ENCODE measurements at regions not wholly inside any gene's neighbourhood (a gene's known extent, or its start where the extent isn't known, plus 50 kb on each side); places are given as distances from the start of the nearest gene placed in this dataset.

- H2AFZ ChIP-seq (ENCODE audit: low read depth, low read length) = no peak overlapping the region
Observed at GRCh38 chr3:144307951-144308350, 336.3 kb downstream of the DIPK2A start.

GRCh38 chr3:144308396-144308795 is 336.8 kb downstream of the DIPK2A start:
- Mint-ChIP-seq H3K27ac (ENCODE audit: unreplicated experiment) (no peak overlapping the region), H3K27me3 (ENCODE audit: low read depth, unreplicated experiment) (no peaks in the 10 kb centered on the region), H3K36me3 (ENCODE audit: low read depth, unreplicated experiment) (no peaks in the 10 kb centered on the region), H3K9me3 (ENCODE audit: unreplicated experiment) (no peaks in the 10 kb centered on the region), H3K4me3 (ENCODE audit: unreplicated experiment) (no peak overlapping the region), H3K4me1 (ENCODE audit: low read depth, unreplicated experiment) (no peaks in the 10 kb centered on the region)
- no peaks in the 10 kb centered on the region for H3K9me3 ChIP-seq (ENCODE audit: insufficient read depth, low read depth, low read length)
- no peak overlapping the region for H3K4me2 ChIP-seq (ENCODE audit: low read length)
- H3K27me3 ChIP-seq (ENCODE audit: insufficient read depth, low read length) = no peaks in the 10 kb centered on the region
- no peaks in the 10 kb centered on the region for H3K79me2 ChIP-seq (ENCODE audit: insufficient read depth, low read length)
- no peak for TF ChIP-seq CTCF (IDR thresholded peaks at IDR 0.05; ENCODE audit: insufficient read depth, low read depth, low read length)
- TF ChIP-seq EZH2 (IDR thresholded peaks at IDR 0.05; ENCODE audit: insufficient read depth, low read length) = no peak
- DNase-seq (ENCODE audit: low read depth) (no peak), FAIRE-seq (no peak)
- H3K9ac ChIP-seq (ENCODE audit: low read length) = no peak overlapping the region
- H3K4me3 ChIP-seq (ENCODE audit: insufficient read depth, low read depth, low read length) = no peak overlapping the region
- H4K20me1 ChIP-seq (ENCODE audit: insufficient read depth, low read length) = no peaks in the 10 kb centered on the region
- H3K36me3 ChIP-seq (ENCODE audit: insufficient read depth, low read length) = no peaks in the 10 kb centered on the region
- no peaks in the 10 kb centered on the region for H3K4me1 ChIP-seq (ENCODE audit: insufficient read depth, low read length)
- H2AFZ ChIP-seq (ENCODE audit: low read depth, low read length) = no peak overlapping the region
- no peak overlapping the region for H3K27ac ChIP-seq (ENCODE audit: low read depth, low read length)

More at GRCh38 chr3:144307951-144308350, 336.3 kb downstream of the DIPK2A start:
- DNase-seq (ENCODE audit: low read depth) = no peak
- no peak overlapping the region for H3K9ac ChIP-seq (ENCODE audit: low read length)
- no peaks in the 10 kb centered on the region for H3K4me1 ChIP-seq (ENCODE audit: insufficient read depth, low read length)
- no peaks in the 10 kb centered on the region for H4K20me1 ChIP-seq (ENCODE audit: insufficient read depth, low read length)
- no peak overlapping the region for H3K4me2 ChIP-seq (ENCODE audit: low read length)
- H3K27ac ChIP-seq (ENCODE audit: low read depth, low read length) = no peak overlapping the region
- no peaks in the 10 kb centered on the region for H3K36me3 ChIP-seq (ENCODE audit: insufficient read depth, low read length)
- no peaks in the 10 kb centered on the region for H3K27me3 Mint-ChIP-seq (ENCODE audit: low read depth, unreplicated experiment)
- no peaks in the 10 kb centered on the region for H3K4me1 Mint-ChIP-seq (ENCODE audit: low read depth, unreplicated experiment)
- no peaks in the 10 kb centered on the region for H3K79me2 ChIP-seq (ENCODE audit: insufficient read depth, low read length)
- TF ChIP-seq EZH2 (IDR thresholded peaks at IDR 0.05; ENCODE audit: insufficient read depth, low read length) (no peak), CTCF (IDR thresholded peaks at IDR 0.05; ENCODE audit: insufficient read depth, low read depth, low read length) (no peak)
- H3K4me3 ChIP-seq (ENCODE audit: insufficient read depth, low read depth, low read length) = no peak overlapping the region
- H3K9me3 ChIP-seq (ENCODE audit: insufficient read depth, low read depth, low read length) = no peaks in the 10 kb centered on the region
- H3K27me3 ChIP-seq (ENCODE audit: insufficient read depth, low read length) = no peaks in the 10 kb centered on the region
- H3K4me3 Mint-ChIP-seq (ENCODE audit: unreplicated experiment) = no peak overlapping the region
- peaks cover 3% of the 10 kb centered on the region for H3K9me3 Mint-ChIP-seq (ENCODE audit: unreplicated experiment)
- H3K27ac Mint-ChIP-seq (ENCODE audit: unreplicated experiment) = no peak overlapping the region
- no peaks in the 10 kb centered on the region for H3K36me3 Mint-ChIP-seq (ENCODE audit: low read depth, unreplicated experiment)
- FAIRE-seq = no peak

- Histone ChIP-seq H2AFZ (ENCODE audit: low read depth, low read length) (no peak overlapping the region), H3K27ac (ENCODE audit: low read depth, low read length) (no peak overlapping the region), H4K20me1 (ENCODE audit: insufficient read depth, low read length) (no peaks in the 10 kb centered on the region), H3K36me3 (ENCODE audit: insufficient read depth, low read length) (no peaks in the 10 kb centered on the region), H3K9ac (ENCODE audit: low read length) (no peak overlapping the region), H3K79me2 (ENCODE audit: insufficient read depth, low read length) (no peaks in the 10 kb centered on the region), H3K9me3 (ENCODE audit: insufficient read depth, low read depth, low read length) (no peaks in the 10 kb centered on the region), H3K27me3 (ENCODE audit: insufficient read depth, low read length) (no peaks in the 10 kb centered on the region), H3K4me1 (ENCODE audit: insufficient read depth, low read length) (no peaks in the 10 kb centered on the region), H3K4me2 (ENCODE audit: low read length) (no peak overlapping the region), H3K4me3 (ENCODE audit: insufficient read depth, low read depth, low read length) (no peak overlapping the region)
- Mint-ChIP-seq H3K27me3 (ENCODE audit: low read depth, unreplicated experiment) (no peaks in the 10 kb centered on the region), H3K9me3 (ENCODE audit: unreplicated experiment) (no peaks in the 10 kb centered on the region), H3K4me1 (ENCODE audit: low read depth, unreplicated experiment) (no peaks in the 10 kb centered on the region), H3K4me3 (ENCODE audit: unreplicated experiment) (no peak overlapping the region), H3K27ac (ENCODE audit: unreplicated experiment) (no peak overlapping the region), H3K36me3 (ENCODE audit: low read depth, unreplicated experiment) (no peaks in the 10 kb centered on the region)
- TF ChIP-seq CTCF (IDR thresholded peaks at IDR 0.05; ENCODE audit: insufficient read depth, low read depth, low read length) = no peak
- no peak for TF ChIP-seq EZH2 (IDR thresholded peaks at IDR 0.05; ENCODE audit: insufficient read depth, low read length)
- FAIRE-seq (no peak), DNase-seq (ENCODE audit: low read depth) (no peak)
Observed at GRCh38 chr3:144312702-144313101, 341.1 kb downstream of the DIPK2A start.

All from astrocyte (in vitro differentiated cells and primary cell).